Keratinocyte (primary cell): ENCODE measurements at regions not wholly inside any gene's neighbourhood (a gene's known extent, or its start where the extent isn't known, plus 50 kb on each side); places are given as distances from the start of the nearest gene placed in this dataset.

Experiments used
- DNase-seq: peaks from one replicate; pipeline ENCODE4 v3.0.0-alpha.2; 2011; ENCODE audit warnings: low read depth, missing footprints, low spot score
- FAIRE-seq: peaks from 2 replicates; lab custom pipeline; 2011; peaks lifted over from hg19 to GRCh38; lab: Jason Lieb, UNC
- H2AFZ ChIP-seq: 2 replicates; pipeline ENCODE4 v1.6.0; 2012; ENCODE audit warnings: low read length, control low read depth, inconsistent platforms; ENCODE audit not compliant: control insufficient read depth
- H3K27ac ChIP-seq: 2 replicates; pipeline ENCODE4 v1.5.1; 2011; ENCODE audit warnings: low read length; ENCODE audit not compliant: control insufficient read depth, insufficient read depth
- H3K27me3 ChIP-seq: 3 replicates; pipeline ENCODE4 v1.6.0; 2011; ENCODE audit warnings: low read length; ENCODE audit not compliant: control insufficient read depth, insufficient read depth; ENCODE audit errors: extremely low read depth
- H3K36me3 ChIP-seq, 2 experiments: 2 replicates in 1 of 2; 3 replicates in 1 of 2; pipeline ENCODE4 v1.5.1; 2011; ENCODE audit warnings: low read length in 2 of 2, mild to moderate bottlenecking in 1 of 2; ENCODE audit not compliant: control insufficient read depth in 2 of 2, insufficient read depth in 2 of 2; ENCODE audit errors: extremely low read depth in 1 of 2
- H3K4me1 ChIP-seq: 3 replicates; pipeline ENCODE4 v1.5.1; 2011; ENCODE audit warnings: low read length; ENCODE audit not compliant: control insufficient read depth, insufficient read depth; ENCODE audit errors: extremely low read depth
- H3K4me2 ChIP-seq: 3 replicates; pipeline ENCODE4 v1.6.0; 2011; ENCODE audit warnings: low read depth, low read length; ENCODE audit not compliant: control insufficient read depth, insufficient read depth; ENCODE audit errors: extremely low read depth
- H3K4me3 ChIP-seq, 3 experiments: fragments of 200-600 bp in 1 of 3; sonication (generic) in 1 of 3; 2 replicates in 2 of 3; 3 replicates in 1 of 3; pipeline ENCODE4 v1.5.1; 2011 to 2016; ENCODE audit warnings: low read length in 3 of 3, mild to moderate bottlenecking in 3 of 3, control low read depth in 2 of 3, inconsistent platforms in 1 of 3, low read depth in 1 of 3, mixed read lengths in 1 of 3, mixed run types in 1 of 3, moderate library complexity in 1 of 3; ENCODE audit not compliant: control insufficient read depth in 2 of 3, insufficient read depth in 2 of 3; ENCODE audit errors: extremely low read depth in 1 of 3
- H3K79me2 ChIP-seq: 2 replicates; pipeline ENCODE4 v1.6.0; 2012; ENCODE audit warnings: low read length; ENCODE audit not compliant: control insufficient read depth, insufficient read depth
- H3K9ac ChIP-seq: 3 replicates; pipeline ENCODE4 v1.6.0; 2011; ENCODE audit warnings: low read length; ENCODE audit not compliant: control insufficient read depth, insufficient read depth; ENCODE audit errors: extremely low read depth
- H3K9me1 ChIP-seq: 3 replicates; pipeline ENCODE4 v1.6.0; 2011; ENCODE audit warnings: low read length; ENCODE audit not compliant: control insufficient read depth, insufficient read depth; ENCODE audit errors: extremely low read depth
- H3K9me3 ChIP-seq: 2 replicates; pipeline ENCODE4 v1.5.1; 2012; ENCODE audit warnings: low read depth, low read length; ENCODE audit not compliant: control insufficient read depth
- H4K20me1 ChIP-seq: 3 replicates; pipeline ENCODE4 v1.6.0; 2011; ENCODE audit warnings: low read length; ENCODE audit not compliant: control insufficient read depth, insufficient read depth; ENCODE audit errors: extremely low read depth
- CTCF ChIP-seq, 3 experiments: IDR thresholded peaks in 1 of 3; conservative IDR thresholded peaks in 1 of 3; optimal IDR thresholded peaks in 1 of 3; 2 replicates in 2 of 3; 3 replicates in 1 of 3; pipeline versions ENCODE3 to v1.5.1; 2011; ENCODE audit warnings: low read length in 3 of 3, mild to moderate bottlenecking in 3 of 3, moderate library complexity in 2 of 3, control low read depth in 1 of 3, inconsistent platforms in 1 of 3; ENCODE audit not compliant: insufficient read depth in 2 of 3; ENCODE audit errors: extremely low read depth in 1 of 3
- EZH2 ChIP-seq: IDR thresholded peaks from one replicate; pipeline ENCODE4 v1.6.1; 2012; ENCODE audit warnings: inconsistent platforms, mild to moderate bottlenecking, low read length, moderate library complexity
- dilution Hi-C: fragments of 300-500 bp; cut with MboI; formaldehyde crosslinking; loops from one replicate; pipeline ENCODE4 v1.7.0; 2020; ENCODE audit warnings: low sequenced_read_pairs; ENCODE audit not compliant: extremely low pct_ligation_motif_present

GRCh38 chr16:52068447-52069074 lies 478.4 kb downstream of the TOX3 start:
- Histone ChIP-seq H3K27me3 (no peaks in the 10 kb centered on the region), H4K20me1 (no peaks in the 10 kb centered on the region), H3K9me3 (no peaks in the 10 kb centered on the region), H3K36me3 (no peaks in the 10 kb centered on the region), H3K27ac (no peak overlapping the region), H3K9ac (no peak overlapping the region), H3K4me1 (no peaks in the 10 kb centered on the region), H3K4me2 (no peak overlapping the region), H3K79me2 (no peaks in the 10 kb centered on the region), H3K9me1 (no peaks in the 10 kb centered on the region), H3K4me3 (no peak overlapping the region), H2AFZ (no peak overlapping the region)
- FAIRE-seq (peak; percentile 34), DNase-seq (no peak)
- peak; percentile 36 to 72 (median 45) for TF ChIP-seq CTCF (optimal IDR thresholded peaks at IDR 0.05 in 1 of 3, IDR thresholded peaks at IDR 0.05 in 1 of 3, conservative IDR thresholded peaks at IDR 0.05 in 1 of 3; ENCODE audit: extremely low read depth in 1 of 3, insufficient read depth in 2 of 3, low read length in 3 of 3)
- no peak for TF ChIP-seq EZH2
- dilution Hi-C loops: no loop called here

GRCh38 chr16:52066962-52067361 lies 480.0 kb downstream of the TOX3 start:
- dilution Hi-C loops: no loop called here
- H3K36me3 ChIP-seq: no peaks in the 10 kb centered on the region
- no peak for FAIRE-seq

More at GRCh38 chr16:52066962-52067361, 480.0 kb downstream of the TOX3 start:
- Histone ChIP-seq H3K4me1 (no peaks in the 10 kb centered on the region), H3K9me3 (no peaks in the 10 kb centered on the region), H3K27ac (no peak overlapping the region), H3K27me3 (no peaks in the 10 kb centered on the region), H2AFZ (no peak overlapping the region), H3K4me3 (no peak overlapping the region), H3K9ac (no peak overlapping the region), H3K79me2 (no peaks in the 10 kb centered on the region), H3K4me2 (no peak overlapping the region), H3K9me1 (no peaks in the 10 kb centered on the region), H4K20me1 (no peaks in the 10 kb centered on the region)
- TF ChIP-seq CTCF (optimal IDR thresholded peaks at IDR 0.05 in 1 of 3, IDR thresholded peaks at IDR 0.05 in 1 of 3, conservative IDR thresholded peaks at IDR 0.05 in 1 of 3; ENCODE audit: extremely low read depth in 1 of 3, insufficient read depth in 2 of 3, low read length in 3 of 3) (no peak), EZH2 (no peak)
- no peak for DNase-seq
